K562 (cell line): ENCODE measurements at regions not wholly inside any gene's neighbourhood (a gene's known extent, or its start where the extent isn't known, plus 50 kb on each side); places are given as distances from the start of the nearest gene placed in this dataset.

Experiments used
- ATAC-seq: fragments of 200-7000 bp; cut with Tn5 transposase; 3 replicates; pipeline ENCODE4 v1.9.1; 2020; ENCODE audit warnings: moderate library complexity
- BruUV-seq: library from RNA; stranded (reverse); fragments of 400-500 nt; replicated peaks from 2 replicates; lab custom pipeline; 2021; lab: Mats Ljungman, UMichigan
- CTCF ChIA-PET: fragments of 300-600 bp; formaldehyde crosslinking; extraction: SDS; loops from one replicate; lab custom pipeline; 2021; ENCODE audit warnings: low intra/inter-chr PET ratio; lab: Yijun Ruan, JAX
- POLR2A ChIA-PET: fragments of 300-600, 350-650 bp; sonication (Branson Sonifier 250); formaldehyde crosslinking; extraction: SDS; loops from one replicate; lab custom pipeline; 2021; ENCODE audit warnings: antibody characterized with exemption, inconsistent platforms; lab: Yijun Ruan, JAX
- DNase-seq, 4 experiments: peaks; one replicate each; pipeline versions ENCODE4 v3.0.0 to v3.0.0-alpha.2; 2011 to 2018; ENCODE audit warnings: low spot score in 3 of 4, mixed read lengths in 3 of 4; ENCODE audit errors: extremely low read depth in 1 of 4
- FAIRE-seq: peaks from 2 replicates; lab custom pipeline; 2011; peaks lifted over from hg19 to GRCh38; lab: Jason Lieb, UNC
- H2AFZ ChIP-seq: 2 replicates; pipeline ENCODE4 v1.6.0; 2011; ENCODE audit warnings: low read depth, low read length, control low read depth, inconsistent platforms
- H3K27ac ChIP-seq: fragments of 200-600 bp; 3 replicates; pipeline ENCODE4 v1.8.0; 2011; ENCODE audit warnings: low read depth, mild to moderate bottlenecking, control low read depth, inconsistent platforms, low read length, moderate library complexity, mixed read lengths; ENCODE audit errors: extremely low read depth
- H3K27me3 ChIP-seq, 2 experiments: fragments of 300-600 bp in 1 of 2; 2 replicates in 1 of 2; 3 replicates in 1 of 2; pipeline versions ENCODE4 v1.6.0 to v1.8.0; 2011; ENCODE audit warnings: inconsistent platforms in 2 of 2, low read length in 2 of 2, mild to moderate bottlenecking in 1 of 2, mixed read lengths in 1 of 2, moderate library complexity in 1 of 2; ENCODE audit not compliant: control insufficient read depth in 2 of 2, insufficient read depth in 2 of 2
- H3K36me3 ChIP-seq: fragments of 300-600 bp; 3 replicates; pipeline ENCODE4 v1.8.0; 2011; ENCODE audit warnings: mild to moderate bottlenecking, low read length, inconsistent platforms; ENCODE audit not compliant: control insufficient read depth, insufficient read depth
- H3K4me1 ChIP-seq, 2 experiments: fragments of 200-600 bp in 1 of 2; replicated peaks in 1 of 2; 2 replicates in 1 of 2; 3 replicates in 1 of 2; pipeline versions ENCODE4 v1.5.1 to v1.8.0; 2011; ENCODE audit warnings: inconsistent platforms in 2 of 2, low read length in 2 of 2, mild to moderate bottlenecking in 1 of 2, mixed read lengths in 1 of 2, moderate library complexity in 1 of 2; ENCODE audit not compliant: control insufficient read depth in 2 of 2, insufficient read depth in 2 of 2
- H3K4me2 ChIP-seq: 2 replicates; pipeline ENCODE4 v1.6.1; 2011; ENCODE audit warnings: low read length, control low read depth, inconsistent platforms, mixed read lengths; ENCODE audit not compliant: insufficient read depth
- H3K4me3 ChIP-seq: fragments of 200-600 bp; sonication (generic), shearing (Covaris generic); 2 replicates; pipeline ENCODE4 v1.5.1; 2016; ENCODE audit warnings: control low read depth, inconsistent platforms
- H3K79me2 ChIP-seq: fragments of 200-600 bp; 3 replicates; pipeline ENCODE4 v1.8.0; 2011; ENCODE audit warnings: low read length, inconsistent platforms; ENCODE audit not compliant: control insufficient read depth, insufficient read depth
- H3K9ac ChIP-seq, 2 experiments: 2 replicates each; pipeline versions ENCODE4 v1.6.0 to v1.6.1; 2011; ENCODE audit warnings: low read depth in 2 of 2, low read length in 2 of 2, control low read depth in 1 of 2, inconsistent platforms in 1 of 2, mild to moderate bottlenecking in 1 of 2, mixed read lengths in 1 of 2; ENCODE audit not compliant: insufficient read depth in 1 of 2
- H3K9me1 ChIP-seq: one replicate; pipeline ENCODE4 v1.6.0; 2011; ENCODE audit warnings: inconsistent platforms, mild to moderate bottlenecking, low read length, moderate library complexity; ENCODE audit not compliant: control insufficient read depth, insufficient read depth
- H3K9me3 ChIP-seq: replicated peaks from 2 replicates; pipeline ENCODE4 v1.5.1; 2011; ENCODE audit warnings: low read depth, low read length, inconsistent platforms; ENCODE audit not compliant: control insufficient read depth, insufficient read depth
- H4K20me1 ChIP-seq: replicated peaks from 2 replicates; pipeline ENCODE4 v1.6.1; 2011; ENCODE audit warnings: low read length, inconsistent platforms, mixed read lengths; ENCODE audit not compliant: control insufficient read depth, insufficient read depth
- CHD4 ChIP-seq: fragments of 200-600 bp; sonication (generic); IDR thresholded peaks from 3 replicates; pipeline ENCODE4 v1.6.1; 2012; ENCODE audit warnings: low read depth, mild to moderate bottlenecking, mixed read lengths, low read length, inconsistent platforms; ENCODE audit not compliant: insufficient read depth, insufficient replicate concordance, poor library complexity, severe bottlenecking
- ILF3 ChIP-seq: fragments of 450-650 bp; IDR thresholded peaks from 2 replicates; pipeline ENCODE4 v1.6.1; 2018; ENCODE audit warnings: antibody characterized with exemption, mild to moderate bottlenecking, moderate library complexity, borderline replicate concordance
- MBD2 ChIP-seq: sonication (generic); IDR thresholded peaks from 2 replicates; pipeline ENCODE4 v1.6.1; 2016; ENCODE audit warnings: low read depth, borderline replicate concordance
- SRSF1 ChIP-seq: fragments of 200-400 bp; formaldehyde crosslinking; IDR thresholded peaks from 2 replicates; pipeline ENCODE4 v1.6.1; 2017; ENCODE audit warnings: mild to moderate bottlenecking, low read depth, low read length, moderate library complexity
- TSC22D4 ChIP-seq: fragments of 450-650 bp; IDR thresholded peaks from 2 replicates; pipeline ENCODE4 v1.6.1; 2016; ENCODE audit warnings: missing genetic modification characterization, missing biosample characterization, control low read depth
- ZBTB26 ChIP-seq: fragments of 450-650 bp; formaldehyde crosslinking; IDR thresholded peaks from 2 replicates; pipeline ENCODE4 v1.4.0; 2022; ENCODE audit warnings: missing genetic modification characterization
- WGBS: fragments of 100-300 bp; shearing (Covaris generic); methylation state at CpG from one replicate; pipeline ENCODE4 v1.1.6; 2016; ENCODE audit warnings: low coverage, mixed read lengths; ENCODE audit not compliant: insufficient coverage; ENCODE audit errors: missing lambda C conversion rate; 5-methylcytosine and 5-hydroxymethylcytosine counted together
- in situ Hi-C: fragments of 300-500 bp; cut with MboI; formaldehyde crosslinking; loops from 4 replicates; pipeline ENCODE4 v1.15.0; 2018; ENCODE audit warnings: inconsistent platforms, mixed read lengths
- intact Hi-C: fragments of 100-400 bp; cut with micrococcal nuclease; formaldehyde crosslinking; loops from 2 replicates; pipeline ENCODE4 v1.14.2; 2022
- TF ChIP-seq, protein P1 (sequence below), 2 experiments: fragments of 450-650 bp in 1 of 2; sonication (generic) in 1 of 2; formaldehyde crosslinking in 1 of 2; IDR thresholded peaks; 2 replicates each; pipeline versions ENCODE4 v1.7.1 to v1.9.0; 2016 to 2022; ENCODE audit warnings: inconsistent platforms in 1 of 2, mild to moderate bottlenecking in 1 of 2, missing genetic modification reagents in 1 of 2

DNA sequence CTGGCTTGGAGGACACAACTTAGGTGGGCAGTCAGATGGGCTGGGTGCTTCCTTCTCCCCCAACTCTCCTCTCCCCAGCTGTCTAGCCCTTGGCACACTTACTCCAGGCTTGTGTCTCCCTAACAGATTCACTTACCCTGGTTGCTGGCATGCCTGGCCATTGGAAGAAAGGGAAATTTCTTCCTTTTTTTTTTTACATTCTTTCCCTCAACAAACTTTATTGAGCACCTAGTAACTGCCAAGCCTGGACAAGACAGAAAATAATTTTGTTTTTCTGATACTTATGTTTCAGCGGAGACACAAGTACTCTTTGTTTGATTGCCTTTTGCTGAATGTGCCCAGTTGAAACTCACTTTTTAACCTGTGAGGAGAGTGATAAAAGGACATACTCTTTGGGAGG is 144.3 kb upstream of the KCNJ6 start:
- Histone ChIP-seq H3K9ac (no peak overlapping the region), H3K4me1 (no peaks in the 10 kb centered on the region), H3K27me3 (no peaks in the 10 kb centered on the region), H4K20me1 (no peaks in the 10 kb centered on the region), H3K79me2 (no peaks in the 10 kb centered on the region), H2AFZ (no peak overlapping the region), H3K4me3 (no peak overlapping the region), H3K36me3 (no peaks in the 10 kb centered on the region), H3K9me3 (no peaks in the 10 kb centered on the region), H3K9me1 (no peaks in the 10 kb centered on the region), H3K27ac (no peak overlapping the region), H3K4me2 (no peak overlapping the region)
- BruUV-seq: no TSS peak
- ATAC-seq (no peak), FAIRE-seq (no peak), DNase-seq (no peak)
- in situ Hi-C loops (no loop called here), intact Hi-C loops (no loop called here)
- ChIA-PET POLR2A (no interaction called here), CTCF (no interaction called here)
- no peak for TF ChIP-seq ZBTB26 (CRISPR knock-in tag)
- TF ChIP-seq MBD2: no peak
- no peak for TF ChIP-seq ILF3
- TF ChIP-seq, protein P1, sequence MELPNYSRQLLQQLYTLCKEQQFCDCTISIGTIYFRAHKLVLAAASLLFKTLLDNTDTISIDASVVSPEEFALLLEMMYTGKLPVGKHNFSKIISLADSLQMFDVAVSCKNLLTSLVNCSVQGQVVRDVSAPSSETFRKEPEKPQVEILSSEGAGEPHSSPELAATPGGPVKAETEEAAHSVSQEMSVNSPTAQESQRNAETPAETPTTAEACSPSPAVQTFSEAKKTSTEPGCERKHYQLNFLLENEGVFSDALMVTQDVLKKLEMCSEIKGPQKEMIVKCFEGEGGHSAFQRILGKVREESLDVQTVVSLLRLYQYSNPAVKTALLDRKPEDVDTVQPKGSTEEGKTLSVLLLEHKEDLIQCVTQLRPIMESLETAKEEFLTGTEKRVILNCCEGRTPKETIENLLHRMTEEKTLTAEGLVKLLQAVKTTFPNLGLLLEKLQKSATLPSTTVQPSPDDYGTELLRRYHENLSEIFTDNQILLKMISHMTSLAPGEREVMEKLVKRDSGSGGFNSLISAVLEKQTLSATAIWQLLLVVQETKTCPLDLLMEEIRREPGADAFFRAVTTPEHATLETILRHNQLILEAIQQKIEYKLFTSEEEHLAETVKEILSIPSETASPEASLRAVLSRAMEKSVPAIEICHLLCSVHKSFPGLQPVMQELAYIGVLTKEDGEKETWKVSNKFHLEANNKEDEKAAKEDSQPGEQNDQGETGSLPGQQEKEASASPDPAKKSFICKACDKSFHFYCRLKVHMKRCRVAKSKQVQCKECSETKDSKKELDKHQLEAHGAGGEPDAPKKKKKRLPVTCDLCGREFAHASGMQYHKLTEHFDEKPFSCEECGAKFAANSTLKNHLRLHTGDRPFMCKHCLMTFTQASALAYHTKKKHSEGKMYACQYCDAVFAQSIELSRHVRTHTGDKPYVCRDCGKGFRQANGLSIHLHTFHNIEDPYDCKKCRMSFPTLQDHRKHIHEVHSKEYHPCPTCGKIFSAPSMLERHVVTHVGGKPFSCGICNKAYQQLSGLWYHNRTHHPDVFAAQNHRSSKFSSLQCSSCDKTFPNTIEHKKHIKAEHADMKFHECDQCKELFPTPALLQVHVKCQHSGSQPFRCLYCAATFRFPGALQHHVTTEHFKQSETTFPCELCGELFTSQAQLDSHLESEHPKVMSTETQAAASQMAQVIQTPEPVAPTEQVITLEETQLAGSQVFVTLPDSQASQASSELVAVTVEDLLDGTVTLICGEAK (IDR thresholded peaks at IDR 0.05): peak; percentile 82
- TF ChIP-seq, protein P1 (CRISPR knock-in tag; IDR thresholded peaks at IDR 0.05): peak; percentile 75
- no peak for TF ChIP-seq CHD4
- no peak for TF ChIP-seq TSC22D4 (tag)
- no peak for TF ChIP-seq SRSF1
- 100% methylated on average over 1 of the region's 1 CpG for WGBS
